GM19395 (cell line): ENCODE measurements at regions not wholly inside any gene's neighbourhood (a gene's known extent, or its start where the extent isn't known, plus 50 kb on each side); places are given as distances from the start of the nearest gene placed in this dataset.
"Not testable (repeated sequence)": the region's sequence is repeated elsewhere in the genome, so short reads cannot be mapped to it uniquely, and the experiment has no call there.

Source experiments
- ATAC-seq: cut with Tn5 transposase; IDR thresholded peaks from one replicate; pipeline ENCODE4 v1.9.1; 2021; ENCODE audit warnings: mild to moderate bottlenecking, moderate library complexity; ENCODE audit not compliant: unreplicated experiment

GRCh38 chr13:33410619-33411018 lies 125.1 kb upstream of the STARD13 start:
- ATAC-seq = no peak

DNA sequence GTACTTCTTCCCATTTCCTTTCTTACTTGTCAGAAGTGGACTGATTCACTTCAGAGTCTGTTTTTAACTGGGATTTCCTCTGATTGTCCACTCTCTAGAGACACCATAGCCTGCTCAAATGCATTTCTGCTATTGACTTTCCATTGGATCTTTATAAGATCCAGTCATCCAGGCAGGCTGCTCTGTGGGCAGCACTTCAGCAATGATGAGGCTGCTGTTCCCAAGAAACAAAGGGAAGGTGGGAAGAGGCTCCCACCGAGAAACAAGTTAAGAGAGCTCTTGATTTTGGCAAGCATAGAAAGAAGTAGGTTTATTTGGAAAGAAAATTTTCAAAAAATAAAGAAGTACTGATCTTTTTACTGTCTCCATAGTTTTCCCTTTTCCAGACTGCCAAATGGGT lies 125.8 kb upstream of the STARD13 start:
- ATAC-seq = no peak

GRCh38 chr13:33415822-33416221 lies 130.3 kb upstream of the STARD13 start:
- ATAC-seq = no peak

- not testable (repeated sequence) for ATAC-seq
Observed at GRCh38 chr13:33418224-33418953, 132.8 kb upstream of the STARD13 start.

GRCh38 chr13:33420117-33420516 lies 134.6 kb upstream of the STARD13 start:
- ATAC-seq = not testable (repeated sequence)

DNA sequence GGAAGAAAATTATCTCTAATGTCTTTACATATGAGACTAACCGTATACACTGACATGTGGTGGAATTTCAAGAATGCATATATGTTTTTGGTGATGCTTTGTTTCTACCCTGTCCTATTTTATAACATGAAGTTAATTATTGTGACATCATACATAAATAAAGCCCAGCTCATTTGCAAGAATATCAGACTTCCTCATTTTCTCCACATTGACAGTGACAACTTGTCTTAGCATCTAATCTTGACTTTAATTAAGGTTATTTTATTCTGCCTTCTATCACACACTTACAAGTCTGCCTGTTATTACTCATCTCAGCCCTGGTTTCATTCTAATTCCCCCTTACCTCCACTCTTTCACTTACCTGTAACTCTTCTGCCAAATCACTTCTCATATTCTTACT lies 140.6 kb upstream of the STARD13 start:
- ATAC-seq = no peak

DNA sequence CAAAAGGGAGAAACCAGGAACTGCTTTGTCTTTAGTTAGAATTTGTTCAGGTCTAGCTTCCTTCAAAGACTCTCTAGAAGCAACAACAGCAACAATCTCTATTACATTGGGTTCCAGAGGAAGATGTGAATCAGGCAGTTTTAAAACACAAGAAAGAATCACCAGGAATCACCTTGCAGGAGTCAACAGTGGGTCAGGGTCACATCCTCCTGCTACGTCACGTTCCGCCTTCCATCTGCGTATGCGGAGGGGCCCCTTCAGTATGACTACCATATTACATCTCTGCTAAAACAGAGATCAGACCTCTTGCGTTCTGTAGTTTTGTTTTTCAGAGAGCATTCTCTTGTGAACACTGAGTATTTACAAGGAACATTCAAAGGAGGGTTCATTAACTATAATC lies 147.8 kb upstream of the STARD13 start:
- no peak for ATAC-seq

DNA sequence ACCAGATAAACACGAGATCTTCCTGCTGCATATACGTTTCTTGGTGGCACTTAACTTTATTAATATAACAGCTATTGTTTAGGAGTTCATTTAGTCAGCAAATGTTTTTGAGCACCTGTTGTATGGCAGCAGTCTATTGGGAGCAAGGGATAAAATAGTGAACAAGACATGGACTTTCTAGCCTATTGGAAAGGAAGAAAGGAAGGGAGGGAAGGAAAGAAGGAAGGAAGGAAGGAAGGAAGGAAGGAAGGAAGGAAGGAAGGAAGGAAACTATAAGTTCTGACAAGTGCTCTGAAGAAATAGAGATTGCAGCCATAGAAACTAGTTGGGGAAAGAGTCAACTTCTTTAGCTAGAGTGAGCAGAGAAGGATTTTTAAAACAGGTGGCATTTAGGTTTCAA lies 149.1 kb upstream of the STARD13 start:
- ATAC-seq = no peak

DNA sequence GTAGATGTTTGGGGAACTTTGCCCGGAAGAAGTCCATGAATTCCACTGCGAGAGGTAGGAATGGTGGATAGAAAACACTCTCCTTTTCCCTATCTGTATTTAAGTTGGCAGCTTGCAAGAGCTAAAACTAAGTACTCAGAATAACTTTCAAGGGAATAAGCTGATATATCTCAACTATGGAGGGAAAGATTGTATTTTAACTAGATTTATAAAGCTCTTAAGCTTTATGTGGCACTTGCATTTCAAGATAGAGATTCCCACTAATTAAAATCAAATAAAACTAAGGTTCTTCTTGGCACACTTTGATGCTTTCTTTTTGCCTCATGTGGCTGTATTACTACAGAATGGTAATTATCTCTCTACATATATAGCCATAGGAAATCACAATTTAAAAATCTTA lies 149.7 kb upstream of the STARD13 start:
- ATAC-seq = no peak

- ATAC-seq = no peak
Observed at GRCh38 chr13:33438918-33439317, 153.4 kb upstream of the STARD13 start.

- ATAC-seq = no peak
Observed at GRCh38 chr13:33441015-33441414, 155.5 kb upstream of the STARD13 start.

DNA sequence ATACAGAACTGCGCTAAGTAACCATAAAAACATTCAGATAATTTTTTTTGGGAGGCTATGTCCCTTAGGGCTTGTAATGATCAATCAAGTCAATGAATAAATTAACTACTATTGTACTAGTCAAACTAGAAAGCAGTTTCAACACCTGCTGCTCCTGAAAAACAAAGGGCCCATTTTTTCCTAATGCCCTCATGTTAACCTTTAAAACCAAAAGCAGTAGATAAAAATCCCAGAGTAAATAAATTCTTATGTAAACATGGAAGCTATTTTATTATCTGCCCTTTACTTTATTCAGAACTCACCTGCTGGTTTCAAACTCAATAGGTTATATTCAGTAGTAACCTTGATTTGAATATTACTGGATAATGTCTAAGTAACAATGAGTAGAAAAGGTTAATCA lies 159.5 kb upstream of the STARD13 start:
- no peak for ATAC-seq

DNA sequence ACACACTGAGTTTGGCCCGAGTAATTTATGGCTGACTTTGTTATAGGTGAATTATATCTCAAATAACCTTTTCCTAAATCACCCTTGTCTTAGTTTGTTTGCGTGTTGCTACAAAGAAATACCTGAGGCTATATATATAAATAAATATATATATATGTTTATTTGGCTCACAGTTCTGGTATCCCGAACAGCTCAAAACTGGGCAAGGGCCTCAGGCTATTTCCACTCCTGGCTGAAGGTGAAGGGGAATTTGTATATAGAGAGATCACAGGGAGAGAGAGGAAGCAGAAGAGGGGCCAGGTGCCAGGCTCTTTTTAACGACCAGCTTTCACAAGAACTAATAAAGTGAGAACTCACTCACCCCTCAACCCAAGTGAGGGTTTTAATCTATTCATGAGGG lies 159.9 kb upstream of the STARD13 start:
- no peak for ATAC-seq

GRCh38 chr13:33446821-33447725 lies 161.5 kb upstream of the STARD13 start:
- ATAC-seq = no peak

- ATAC-seq = no peak
Observed at GRCh38 chr13:33448889-33449288, 163.3 kb upstream of the STARD13 start.

DNA sequence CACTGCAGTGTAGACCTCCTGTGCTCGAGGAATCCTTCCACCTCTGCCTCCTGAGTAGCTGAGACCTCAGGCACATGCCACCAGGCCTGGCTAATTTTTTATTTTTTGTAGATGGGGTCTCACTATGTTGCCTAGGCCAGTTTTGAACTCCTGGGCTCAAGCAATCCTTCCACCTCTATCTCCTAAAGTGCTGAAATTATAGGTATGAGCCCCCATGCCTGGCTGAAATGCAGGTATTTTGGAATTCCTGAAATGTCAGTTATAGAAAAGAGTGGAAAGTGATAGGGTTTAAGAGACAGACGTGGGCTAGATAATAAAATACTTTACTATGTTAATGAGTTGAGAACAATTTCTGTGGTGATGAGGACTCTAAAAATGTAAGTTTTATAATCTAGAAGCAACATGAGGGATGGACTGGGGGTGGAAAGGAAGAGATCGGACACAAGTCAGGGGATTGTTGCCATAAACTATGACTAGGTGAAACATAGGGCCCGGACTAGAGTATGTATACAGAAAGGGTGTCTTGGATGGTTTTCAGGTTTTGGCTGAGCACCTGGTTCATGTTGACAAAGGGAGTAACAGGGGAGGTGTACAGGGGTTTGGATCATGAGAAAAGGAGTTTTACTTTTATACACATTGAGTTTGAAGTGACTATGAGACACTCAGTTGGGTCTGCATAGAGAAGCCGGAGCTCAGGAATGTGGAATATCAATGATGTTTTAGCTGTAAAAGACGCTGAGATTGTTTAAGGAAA lies 165.6 kb upstream of the STARD13 start:
- no peak for ATAC-seq

DNA sequence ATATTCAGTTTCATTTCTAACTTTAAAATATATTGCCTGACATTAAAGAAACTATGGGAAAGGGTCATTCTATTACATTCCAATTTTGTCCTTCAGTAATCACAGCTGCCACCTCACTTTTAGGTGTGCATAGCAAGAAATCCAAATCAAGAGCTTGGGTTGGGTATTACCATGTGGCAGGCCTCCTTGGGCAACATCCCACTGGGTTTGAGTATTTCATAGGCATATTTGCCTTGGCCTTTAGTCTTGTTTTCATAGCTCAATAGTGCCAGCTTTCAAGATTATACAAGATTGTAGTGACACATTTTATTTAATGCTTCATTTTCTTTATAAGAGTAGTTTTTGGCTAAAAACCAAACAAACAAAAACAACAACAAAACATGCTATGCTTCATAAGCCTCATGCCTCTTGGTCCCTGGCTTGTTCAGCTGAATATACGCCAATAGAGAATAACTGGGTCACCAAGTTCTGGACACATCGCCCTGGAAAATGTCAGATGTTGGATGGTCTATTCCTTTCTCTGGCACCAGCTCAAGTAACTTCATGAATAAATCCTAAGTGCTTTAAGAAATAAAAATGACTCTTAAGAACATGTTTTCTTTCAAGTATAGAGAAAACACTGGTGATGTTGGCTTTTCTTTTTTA lies 167.4 kb upstream of the STARD13 start:
- ATAC-seq = no peak

- ATAC-seq = no peak
Observed at GRCh38 chr13:33453936-33454335, 168.4 kb upstream of the STARD13 start.

GRCh38 chr13:33454844-33455705 lies 169.5 kb upstream of the STARD13 start:
- no peak for ATAC-seq

DNA sequence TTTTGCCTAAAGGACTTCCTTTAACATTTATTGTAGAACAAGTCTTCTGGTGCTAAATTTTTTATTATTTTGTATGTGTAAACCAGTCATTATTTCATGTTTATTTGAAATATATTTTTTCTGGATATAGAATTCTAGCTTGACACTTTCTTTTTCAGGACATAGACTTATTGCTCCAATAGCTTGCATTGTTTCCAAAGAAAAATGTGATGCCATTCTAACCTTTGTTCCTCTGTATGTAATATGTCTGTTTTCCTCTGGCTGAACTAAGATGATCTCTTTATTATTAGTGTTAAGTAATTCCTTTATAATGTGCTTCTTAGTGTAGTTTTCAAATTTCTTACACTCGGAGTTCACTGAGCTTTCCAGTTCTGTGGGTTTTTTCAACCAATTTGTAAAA lies 174.1 kb upstream of the STARD13 start:
- ATAC-seq = no peak
